Ascending aorta (tissue), 2 donors: ENCODE measurements at regions not wholly inside any gene's neighbourhood (a gene's known extent, or its start where the extent isn't known, plus 50 kb on each side); places are given as distances from the start of the nearest gene placed in this dataset.

Experiments
- DNase-seq, 2 donors: peaks; one replicate each; pipeline ENCODE4 v3.0.0-alpha.2; 2019; ENCODE audit warnings: low spot score in 2 of 2
- H3K27ac ChIP-seq, 2 donors: fragments of 200-600 bp; sonication (generic); one replicate each; pipeline ENCODE4 v1.5.1; 2016 to 2017; ENCODE audit warnings: mild to moderate bottlenecking in 1 of 2
- H3K27me3 ChIP-seq: fragments of 200-600 bp; sonication (generic); one replicate; pipeline ENCODE4 v1.5.1; 2017
- H3K36me3 ChIP-seq, 2 donors: fragments of 200-600 bp; sonication (generic); one replicate each; pipeline ENCODE4 v1.5.1; 2016
- H3K4me1 ChIP-seq, 2 donors: fragments of 200-600 bp; sonication (generic); one replicate each; pipeline ENCODE4 v1.5.1; 2016 to 2017; ENCODE audit warnings: mild to moderate bottlenecking in 1 of 2
- H3K4me3 ChIP-seq, 2 donors: fragments of 200-600 bp; sonication (generic); one replicate each; pipeline ENCODE4 v1.5.1; 2016 to 2017; ENCODE audit warnings: mild to moderate bottlenecking in 1 of 2
- H3K9me3 ChIP-seq, 2 donors: fragments of 200-600 bp; sonication (generic); one replicate each; pipeline ENCODE4 v1.5.1; 2016
- CTCF ChIP-seq, 3 experiments: fragments of 200-600 bp in 2 of 3; fragments of 450-650 bp in 1 of 3; sonication (generic) in 2 of 3; IDR thresholded peaks; one replicate each; pipeline ENCODE4 v1.5.1; 2016 to 2019; ENCODE audit warnings: antibody characterized with exemption in 3 of 3, mild to moderate bottlenecking in 1 of 3, moderate library complexity in 1 of 3
- intact Hi-C: fragments of 100-400 bp; cut with DNase I; formaldehyde crosslinking; loops from one replicate; pipeline ENCODE4 v1.15.1; 2023

GRCh38 chr5:167065794-167066193 lies 1225.7 kb upstream of the WWC1 start:
- Histone ChIP-seq H3K27ac (no peak overlapping the region), H3K27me3 (no peaks in the 10 kb centered on the region), H3K4me3 (no peak overlapping the region), H3K9me3 (no peaks in the 10 kb centered on the region), H3K4me1 (no peaks in the 10 kb centered on the region), H3K36me3 (no peaks in the 10 kb centered on the region)
- intact Hi-C loops: no loop called here
- DNase-seq: no peak
- TF ChIP-seq CTCF (IDR thresholded peaks at IDR 0.05): no peak

GRCh38 chr5:167071981-167072610 lies 1219.3 kb upstream of the WWC1 start:
- intact Hi-C loops: no loop called here
- no peaks in the 10 kb centered on the region for H3K9me3 ChIP-seq
- DNase-seq: no peak
- H3K27me3 ChIP-seq: no peaks in the 10 kb centered on the region
- no peak for TF ChIP-seq CTCF (IDR thresholded peaks at IDR 0.05)
- H3K27ac ChIP-seq: no peak overlapping the region
- H3K36me3 ChIP-seq: no peaks in the 10 kb centered on the region
- H3K4me3 ChIP-seq: no peak overlapping the region
- no peaks in the 10 kb centered on the region for H3K4me1 ChIP-seq

- no peak for DNase-seq
- H3K9me3 ChIP-seq: no peaks in the 10 kb centered on the region
- TF ChIP-seq CTCF (IDR thresholded peaks at IDR 0.05): no peak
- H3K4me3 ChIP-seq: no peak overlapping the region
- no peaks in the 10 kb centered on the region for H3K27me3 ChIP-seq
- no peaks in the 10 kb centered on the region for H3K4me1 ChIP-seq
- intact Hi-C loops: no loop called here
- H3K27ac ChIP-seq: no peak overlapping the region
- no peaks in the 10 kb centered on the region for H3K36me3 ChIP-seq
Measured at GRCh38 chr5:167081561-167081960, 1209.9 kb upstream of the WWC1 start.

GRCh38 chr5:167096816-167097215 lies 1194.6 kb upstream of the WWC1 start:
- intact Hi-C loops: no loop called here
- Histone ChIP-seq H3K27ac (no peak overlapping the region), H3K9me3 (no peaks in the 10 kb centered on the region), H3K27me3 (no peaks in the 10 kb centered on the region), H3K4me1 (no peaks in the 10 kb centered on the region), H3K36me3 (no peaks in the 10 kb centered on the region), H3K4me3 (no peak overlapping the region)
- no peak for TF ChIP-seq CTCF (IDR thresholded peaks at IDR 0.05)
- no peak for DNase-seq

GRCh38 chr5:167104351-167104750 lies 1187.1 kb upstream of the WWC1 start:
- intact Hi-C loops: no loop called here
- Histone ChIP-seq H3K9me3 (no peaks in the 10 kb centered on the region), H3K4me3 (no peak overlapping the region), H3K4me1 (no peaks in the 10 kb centered on the region), H3K27ac (no peak overlapping the region), H3K36me3 (no peaks in the 10 kb centered on the region), H3K27me3 (no peaks in the 10 kb centered on the region)
- no peak for TF ChIP-seq CTCF (IDR thresholded peaks at IDR 0.05)
- DNase-seq: no peak

- Histone ChIP-seq H3K4me3 (no peak overlapping the region), H3K9me3 (no peaks in the 10 kb centered on the region), H3K27ac (no peak overlapping the region), H3K27me3 (no peaks in the 10 kb centered on the region), H3K4me1 (no peaks in the 10 kb centered on the region), H3K36me3 (no peaks in the 10 kb centered on the region)
- DNase-seq: no peak
- intact Hi-C loops: no loop called here
- TF ChIP-seq CTCF (IDR thresholded peaks at IDR 0.05): no peak
Measured at GRCh38 chr5:167105941-167106340, 1185.5 kb upstream of the WWC1 start.
